HepG2 (cell line): ENCODE measurements at regions not wholly inside any gene's neighbourhood (a gene's known extent, or its start where the extent isn't known, plus 50 kb on each side); places are given as distances from the start of the nearest gene placed in this dataset.

Experiments used
- CBX5 ChIP-seq: sonication (generic); formaldehyde crosslinking; IDR thresholded peaks from 2 replicates; pipeline ENCODE4 v1.4.0; 2020; ENCODE audit warnings: missing genetic modification reagents, borderline replicate concordance
- CCDC6 ChIP-seq: sonication (generic); formaldehyde crosslinking; IDR thresholded peaks from 2 replicates; pipeline ENCODE4 v1.8.1; 2022; ENCODE audit warnings: mild to moderate bottlenecking, missing genetic modification reagents, moderate library complexity
- ELF1 ChIP-seq: sonication (generic); formaldehyde crosslinking; IDR thresholded peaks from 2 replicates; pipeline ENCODE4 v1.4.0; 2020; ENCODE audit warnings: missing genetic modification reagents
- GZF1 ChIP-seq: sonication (generic); formaldehyde crosslinking; IDR thresholded peaks from 2 replicates; pipeline ENCODE4 v1.5.1; 2020; ENCODE audit warnings: mild to moderate bottlenecking, missing genetic modification reagents
- KMT2B ChIP-seq: IDR thresholded peaks from 2 replicates; pipeline ENCODE4 v1.6.1; 2016; ENCODE audit warnings: missing genetic modification reagents, missing compliant biosample characterization
- MTA3 ChIP-seq: sonication (generic); formaldehyde crosslinking; IDR thresholded peaks from 2 replicates; pipeline ENCODE4 v1.4.0; 2020; ENCODE audit warnings: missing genetic modification reagents
- MXD4 ChIP-seq: IDR thresholded peaks from 2 replicates; pipeline ENCODE4 v1.6.1; 2016; ENCODE audit warnings: mild to moderate bottlenecking, missing biosample characterization, missing genetic modification reagents
- NONO ChIP-seq, 2 experiments: fragments of 450-650 bp in 1 of 2; sonication (generic) in 1 of 2; formaldehyde crosslinking in 1 of 2; IDR thresholded peaks in 1 of 2; conservative IDR thresholded peaks in 1 of 2; 2 replicates each; pipeline versions ENCODE4 v1.6.1 to v1.8.0; 2017 to 2022; ENCODE audit warnings: mild to moderate bottlenecking in 1 of 2, missing genetic modification reagents in 1 of 2, moderate library complexity in 1 of 2
- PHF8 ChIP-seq: sonication (generic); formaldehyde crosslinking; IDR thresholded peaks from 2 replicates; pipeline ENCODE4 v1.5.0; 2020; ENCODE audit warnings: missing genetic modification reagents
- PREB ChIP-seq: sonication (generic); formaldehyde crosslinking; IDR thresholded peaks from 2 replicates; pipeline ENCODE4 v1.4.0; 2020; ENCODE audit warnings: missing genetic modification reagents
- PRPF4 ChIP-seq: fragments of 200-400 bp; formaldehyde crosslinking; IDR thresholded peaks from 2 replicates; pipeline ENCODE4 v1.6.1; 2016; ENCODE audit warnings: low read length, low read depth; ENCODE audit not compliant: poor library complexity, severe bottlenecking
- RARA ChIP-seq: IDR thresholded peaks from 2 replicates; pipeline ENCODE4 v1.6.1; 2016; ENCODE audit warnings: missing genetic modification reagents, missing compliant biosample characterization
- REST ChIP-seq, 2 experiments: IDR thresholded peaks; 2 replicates each; pipeline ENCODE4 v1.6.1; 2011 to 2012; ENCODE audit warnings: low read length in 2 of 2, borderline replicate concordance in 1 of 2, low read depth in 1 of 2, mild to moderate bottlenecking in 1 of 2, moderate library complexity in 1 of 2
- SMAD9 ChIP-seq: sonication (generic); formaldehyde crosslinking; IDR thresholded peaks from 2 replicates; pipeline ENCODE4 v1.5.1; 2020; ENCODE audit warnings: mild to moderate bottlenecking, missing genetic modification reagents
- SNRNP70 ChIP-seq: fragments of 200-400 bp; formaldehyde crosslinking; IDR thresholded peaks from 2 replicates; pipeline ENCODE4 v1.6.1; 2017; ENCODE audit warnings: mild to moderate bottlenecking, low read depth, low read length, moderate library complexity
- SP140L ChIP-seq: sonication (generic); formaldehyde crosslinking; IDR thresholded peaks from 2 replicates; pipeline ENCODE4 v1.4.0; 2020; ENCODE audit warnings: missing genetic modification reagents, borderline replicate concordance
- SRSF1 ChIP-seq: fragments of 200-400 bp; formaldehyde crosslinking; optimal IDR thresholded peaks from 2 replicates; pipeline ENCODE3; 2017; ENCODE audit warnings: mild to moderate bottlenecking, low read depth, low read length, moderate library complexity
- YY1 ChIP-seq: IDR thresholded peaks from 2 replicates; pipeline ENCODE4 v1.6.1; 2011; ENCODE audit warnings: low read length, low read depth, moderate library complexity, mild to moderate bottlenecking; ENCODE audit not compliant: insufficient read depth, insufficient replicate concordance
- ZBTB7A ChIP-seq: sonication (generic); formaldehyde crosslinking; IDR thresholded peaks from 2 replicates; pipeline ENCODE4 v1.8.0; 2022; ENCODE audit warnings: mild to moderate bottlenecking, missing genetic modification reagents
- ZMYM3 ChIP-seq: sonication (generic); formaldehyde crosslinking; IDR thresholded peaks from 2 replicates; pipeline ENCODE4 v1.5.1; 2020; ENCODE audit warnings: mild to moderate bottlenecking, missing genetic modification reagents
- ZNF180 ChIP-seq: sonication (generic); formaldehyde crosslinking; IDR thresholded peaks from 2 replicates; pipeline ENCODE4 v1.4.0; 2020; ENCODE audit warnings: low read depth, missing genetic modification reagents, borderline replicate concordance
- ZNF251 ChIP-seq: sonication (generic); formaldehyde crosslinking; IDR thresholded peaks from 2 replicates; pipeline ENCODE4 v1.9.0; 2021; ENCODE audit warnings: mild to moderate bottlenecking, missing genetic modification reagents
- ZNF34 ChIP-seq: sonication (generic); formaldehyde crosslinking; IDR thresholded peaks from 2 replicates; pipeline ENCODE4 v1.4.0; 2020; ENCODE audit warnings: mild to moderate bottlenecking, missing genetic modification reagents, borderline replicate concordance
- ZNF460 ChIP-seq: sonication (generic); formaldehyde crosslinking; IDR thresholded peaks from 2 replicates; pipeline ENCODE4 v1.5.1; 2020; ENCODE audit warnings: missing genetic modification reagents, mild to moderate bottlenecking, borderline replicate concordance
- ZNF737 ChIP-seq: sonication (generic); formaldehyde crosslinking; IDR thresholded peaks from 2 replicates; pipeline ENCODE4 v1.5.0; 2020; ENCODE audit warnings: missing genetic modification reagents, mild to moderate bottlenecking, borderline replicate concordance
- ZNF746 ChIP-seq: sonication (generic); formaldehyde crosslinking; IDR thresholded peaks from 2 replicates; pipeline ENCODE4 v1.8.0; 2022; ENCODE audit warnings: mild to moderate bottlenecking, missing genetic modification reagents
- ZNF782 ChIP-seq: sonication (generic); formaldehyde crosslinking; IDR thresholded peaks from 2 replicates; pipeline ENCODE4 v1.4.0; 2020; ENCODE audit warnings: missing genetic modification reagents, mild to moderate bottlenecking, borderline replicate concordance
- ZSCAN22 ChIP-seq: sonication (generic); formaldehyde crosslinking; IDR thresholded peaks from 2 replicates; pipeline ENCODE4 v1.4.0; 2020; ENCODE audit warnings: mild to moderate bottlenecking, missing genetic modification reagents

- TF ChIP-seq REST (IDR thresholded peaks at IDR 0.05; ENCODE audit: borderline replicate concordance in 1 of 2, low read depth in 1 of 2, low read length in 2 of 2) (peak in 1 of 2 experiments; percentile 42; a peak in 1 of 4 replicates), ZNF34 (no peak), MXD4 (CRISPR knock-in tag) (no peak), YY1 (no peak), CCDC6 (0 out of 2 replicates have a peak, but pooled peaks have one; percentile 51), ZNF746 (CRISPR knock-in tag) (peak; percentile 75; the same call in 1 of the 2 replicates), PREB (no peak), ZNF180 (no peak), ZSCAN22 (CRISPR knock-in tag) (no peak), KMT2B (CRISPR knock-in tag) (no peak), CBX5 (CRISPR knock-in tag) (peak; percentile 60; the same call in 1 of the 2 replicates), MTA3 (no peak), SMAD9 (CRISPR knock-in tag) (no peak), PHF8 (CRISPR knock-in tag) (no peak), PRPF4 (no peak), ZNF251 (CRISPR knock-in tag) (no peak), GZF1 (no peak), ZMYM3 (peak; percentile 86), ZNF460 (CRISPR knock-in tag) (no peak), ZNF782 (CRISPR knock-in tag) (no peak), SRSF1 (no peak), RARA (peak; percentile 71), NONO (IDR thresholded peaks at IDR 0.05) (no peak), NONO (CRISPR knock-in tag; conservative IDR thresholded peaks at IDR 0.05) (peak; percentile 77; the same call in 1 of the 2 replicates), SNRNP70 (no peak), ZBTB7A (no peak), ZNF737 (no peak), SP140L (CRISPR knock-in tag) (no peak), ELF1 (CRISPR knock-in tag) (0 out of 2 replicates have a peak, but pooled peaks have one; percentile 23)
These were observed 105.2 kb upstream of the CDKN3 start (continued) for GRCh38 chr14:54291491-54292191.
